AG09319 (cell line): ENCODE measurements at regions not wholly inside any gene's neighbourhood (a gene's known extent, or its start where the extent isn't known, plus 50 kb on each side); places are given as distances from the start of the nearest gene placed in this dataset.

Experiments used
- DNase-seq: peaks from one replicate; pipeline ENCODE4 v3.0.0-alpha.2; 2010; ENCODE audit warnings: low read depth; ENCODE audit errors: extremely low read depth
- TF ChIP-seq, protein P1 (sequence below): IDR thresholded peaks from 2 replicates; pipeline ENCODE4 v1.5.1; 2011; ENCODE audit warnings: low read depth, mild to moderate bottlenecking, inconsistent platforms, low read length, moderate library complexity

DNA sequence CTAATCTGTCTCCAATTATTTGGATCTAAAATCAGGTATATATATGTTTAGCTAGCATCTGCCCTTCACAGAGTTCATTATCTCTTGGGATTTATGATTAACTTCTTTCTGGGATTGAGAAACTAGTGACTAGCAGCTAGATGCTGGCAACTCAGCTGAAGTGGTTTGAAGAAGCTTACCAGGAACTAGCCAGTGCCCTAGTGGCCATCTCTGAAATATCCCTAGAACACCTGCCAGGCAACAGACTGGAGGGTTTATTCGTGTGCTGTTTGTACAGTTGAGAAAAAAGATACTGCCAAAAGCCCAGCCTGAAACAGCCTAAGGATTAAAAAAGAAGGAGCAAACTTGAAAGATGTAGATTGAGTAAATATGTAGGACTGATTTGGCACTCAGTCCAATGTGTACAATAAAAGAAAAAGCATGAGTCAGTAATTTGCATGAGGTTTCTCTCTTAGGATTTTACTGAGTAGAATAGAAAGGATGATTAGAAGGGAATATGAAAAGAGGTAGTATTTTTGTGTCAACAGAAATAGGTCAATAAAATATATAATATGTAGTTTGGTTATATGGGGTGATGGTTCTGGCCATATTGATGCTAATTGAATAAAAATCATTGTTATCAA, 1144.6 kb upstream of the ADGRL2 start:
- no peak for DNase-seq
- TF ChIP-seq, protein P1, sequence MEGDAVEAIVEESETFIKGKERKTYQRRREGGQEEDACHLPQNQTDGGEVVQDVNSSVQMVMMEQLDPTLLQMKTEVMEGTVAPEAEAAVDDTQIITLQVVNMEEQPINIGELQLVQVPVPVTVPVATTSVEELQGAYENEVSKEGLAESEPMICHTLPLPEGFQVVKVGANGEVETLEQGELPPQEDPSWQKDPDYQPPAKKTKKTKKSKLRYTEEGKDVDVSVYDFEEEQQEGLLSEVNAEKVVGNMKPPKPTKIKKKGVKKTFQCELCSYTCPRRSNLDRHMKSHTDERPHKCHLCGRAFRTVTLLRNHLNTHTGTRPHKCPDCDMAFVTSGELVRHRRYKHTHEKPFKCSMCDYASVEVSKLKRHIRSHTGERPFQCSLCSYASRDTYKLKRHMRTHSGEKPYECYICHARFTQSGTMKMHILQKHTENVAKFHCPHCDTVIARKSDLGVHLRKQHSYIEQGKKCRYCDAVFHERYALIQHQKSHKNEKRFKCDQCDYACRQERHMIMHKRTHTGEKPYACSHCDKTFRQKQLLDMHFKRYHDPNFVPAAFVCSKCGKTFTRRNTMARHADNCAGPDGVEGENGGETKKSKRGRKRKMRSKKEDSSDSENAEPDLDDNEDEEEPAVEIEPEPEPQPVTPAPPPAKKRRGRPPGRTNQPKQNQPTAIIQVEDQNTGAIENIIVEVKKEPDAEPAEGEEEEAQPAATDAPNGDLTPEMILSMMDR: no peak; the same call in 1 of the 2 replicates

- TF ChIP-seq, protein P1: no peak
- no peak for DNase-seq
Observed at GRCh38 chr1:80646053-80646452, 1154.7 kb upstream of the ADGRL2 start.

- no peak for DNase-seq
- TF ChIP-seq, protein P1: no peak
Observed at GRCh38 chr1:80645621-80646020, 1155.1 kb upstream of the ADGRL2 start.

DNA sequence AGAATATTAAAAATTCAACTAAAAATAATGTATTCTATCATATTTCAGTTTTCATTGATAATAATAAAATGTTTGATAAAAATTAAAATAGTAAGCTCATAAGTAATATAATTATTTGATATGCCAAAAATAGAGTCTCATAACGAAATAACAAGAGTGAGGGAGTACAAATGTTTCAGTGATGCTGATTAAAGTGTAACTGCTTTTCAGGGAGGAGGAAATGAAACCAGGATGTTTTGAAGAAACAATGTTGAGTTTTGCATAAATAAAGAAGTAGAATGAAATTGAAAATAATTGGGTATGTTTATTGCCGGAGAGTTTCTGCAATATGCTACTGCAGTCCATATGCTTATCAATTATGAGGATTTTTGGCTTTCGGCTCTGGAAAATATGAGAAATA, 1159.8 kb upstream of the ADGRL2 start:
- TF ChIP-seq, protein P1: no peak
- DNase-seq: no peak

- no peak for DNase-seq
- TF ChIP-seq, protein P1: no peak
Observed at GRCh38 chr1:80639777-80640533, 1160.8 kb upstream of the ADGRL2 start.

- TF ChIP-seq, protein P1: no peak
- DNase-seq: no peak
Observed at GRCh38 chr1:80633947-80634706, 1166.6 kb upstream of the ADGRL2 start.

DNA sequence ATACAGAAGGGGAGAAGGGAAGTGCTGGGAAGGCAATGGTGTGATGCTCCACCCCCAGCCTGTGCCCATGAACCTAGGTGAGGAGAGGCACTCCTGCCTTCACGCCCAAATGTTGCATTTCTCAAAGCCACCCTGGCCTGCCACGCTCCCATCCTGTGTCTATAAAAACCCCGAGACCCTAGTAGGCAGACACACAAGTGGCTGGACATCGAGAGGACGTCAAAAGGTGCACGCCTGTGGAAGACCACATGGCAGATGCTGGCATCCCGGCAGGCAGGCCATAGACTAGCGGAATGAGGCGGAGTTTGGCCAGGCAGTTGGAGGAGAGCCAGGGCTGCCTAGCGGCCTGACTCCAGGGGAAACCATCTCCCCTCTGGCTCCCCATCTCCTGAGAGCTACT, 1168.5 kb upstream of the ADGRL2 start:
- no peak for DNase-seq
- TF ChIP-seq, protein P1: no peak
